ENCODE measurements at regions not wholly inside any gene's neighbourhood (a gene's known extent, or its start where the extent isn't known, plus 50 kb on each side); places are given as distances from the start of the nearest gene placed in this dataset.

DNA sequence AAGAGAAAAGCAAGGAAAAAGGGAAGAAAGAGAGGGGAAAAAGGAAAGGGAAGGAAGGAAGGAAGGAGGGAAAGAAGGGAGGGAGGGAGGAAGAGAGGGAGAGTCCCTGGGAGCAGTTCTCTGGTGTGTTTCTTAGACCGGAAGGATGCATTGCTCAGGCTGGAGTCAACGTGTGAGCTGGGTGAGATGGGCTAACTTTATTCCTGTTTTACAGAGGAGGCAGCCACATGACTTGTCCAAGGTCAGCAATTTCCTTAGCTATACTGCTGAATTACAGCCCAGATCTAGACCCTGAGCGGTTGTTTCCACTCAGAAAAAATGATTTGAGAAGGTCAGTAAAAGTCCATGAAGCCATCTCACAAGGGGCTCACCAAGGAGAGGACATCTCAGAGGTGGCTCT, 86.6 kb upstream of the APCDD1 start:
- BruUV-seq (replicated peaks) = no TSS peak
- ChIA-PET POLR2A (interaction anchor here (1.2 kb wide), 1 partner anchor 17 kb away, joined by 5 read pairs; no protein-coding TSS in a partner anchor), CTCF (no interaction called here)
- no peak for TF ChIP-seq CTCF (IDR thresholded peaks at IDR 0.05; ENCODE audit: unreplicated experiment)
- H3K27ac Mint-ChIP-seq (ENCODE audit: low read depth, unreplicated experiment) = no peak overlapping the region
- intact Hi-C loops (cut with micrococcal nuclease) = no loop called here
- no peaks in the 10 kb centered on the region for H3K4me1 Mint-ChIP-seq (ENCODE audit: insufficient read depth, unreplicated experiment)
- H3K4me3 Mint-ChIP-seq (ENCODE audit: unreplicated experiment) = no peak overlapping the region
- no peaks in the 10 kb centered on the region for H3K27me3 Mint-ChIP-seq (ENCODE audit: insufficient read depth, unreplicated experiment)
- peaks cover 16% of the 10 kb centered on the region for H3K9me3 Mint-ChIP-seq (ENCODE audit: unreplicated experiment)
- no peak for DNase-seq (ENCODE audit: unreplicated experiment)
- H3K36me3 Mint-ChIP-seq (ENCODE audit: insufficient read depth, unreplicated experiment) = no peaks in the 10 kb centered on the region

GRCh38 chr18:10368456-10369453, 85.7 kb upstream of the APCDD1 start:
- Mint-ChIP-seq H3K36me3 (ENCODE audit: insufficient read depth, unreplicated experiment) (no peaks in the 10 kb centered on the region), H3K9me3 (ENCODE audit: unreplicated experiment) (peaks cover 7% of the 10 kb centered on the region), H3K4me3 (ENCODE audit: unreplicated experiment) (no peak overlapping the region), H3K4me1 (ENCODE audit: insufficient read depth, unreplicated experiment) (no peaks in the 10 kb centered on the region), H3K27me3 (ENCODE audit: insufficient read depth, unreplicated experiment) (no peaks in the 10 kb centered on the region), H3K27ac (ENCODE audit: low read depth, unreplicated experiment) (no peak overlapping the region)
- CTCF ChIA-PET = interaction anchor here (0.7 kb wide), 1 partner anchor 118 kb away, joined by 3 read pairs; no protein-coding TSS in a partner anchor
- BruUV-seq (replicated peaks) = no TSS peak
- intact Hi-C loops (cut with micrococcal nuclease) = no loop called here
- POLR2A ChIA-PET = interaction anchor here (0.9 kb wide), 1 partner anchor 148 kb away, joined by 3 read pairs; no protein-coding TSS in a partner anchor
- TF ChIP-seq CTCF (IDR thresholded peaks at IDR 0.05; ENCODE audit: unreplicated experiment) = no peak
- no peak for DNase-seq (ENCODE audit: unreplicated experiment)

- TF ChIP-seq CTCF (IDR thresholded peaks at IDR 0.05; ENCODE audit: unreplicated experiment) = no peak
- ChIA-PET POLR2A (interaction anchor here (1.1 to 1.8 kb wide), 2 partner anchors 23 to 42 kb away, joined by 3 to 8 read pairs; no protein-coding TSS in a partner anchor), CTCF (no interaction called here)
- H3K27ac Mint-ChIP-seq (ENCODE audit: low read depth, unreplicated experiment) = no peak overlapping the region
- no peaks in the 10 kb centered on the region for H3K9me3 Mint-ChIP-seq (ENCODE audit: unreplicated experiment)
- no peaks in the 10 kb centered on the region for H3K36me3 Mint-ChIP-seq (ENCODE audit: insufficient read depth, unreplicated experiment)
- intact Hi-C loops (cut with micrococcal nuclease) = no loop called here
- no peaks in the 10 kb centered on the region for H3K27me3 Mint-ChIP-seq (ENCODE audit: insufficient read depth, unreplicated experiment)
- BruUV-seq (replicated peaks) = no TSS peak
- no peak for DNase-seq (ENCODE audit: unreplicated experiment)
- H3K4me3 Mint-ChIP-seq (ENCODE audit: unreplicated experiment) = no peak overlapping the region
- H3K4me1 Mint-ChIP-seq (ENCODE audit: insufficient read depth, unreplicated experiment) = peaks cover 9% of the 10 kb centered on the region
These were observed 83.7 kb upstream of the APCDD1 start for GRCh38 chr18:10370716-10371115.

DNA sequence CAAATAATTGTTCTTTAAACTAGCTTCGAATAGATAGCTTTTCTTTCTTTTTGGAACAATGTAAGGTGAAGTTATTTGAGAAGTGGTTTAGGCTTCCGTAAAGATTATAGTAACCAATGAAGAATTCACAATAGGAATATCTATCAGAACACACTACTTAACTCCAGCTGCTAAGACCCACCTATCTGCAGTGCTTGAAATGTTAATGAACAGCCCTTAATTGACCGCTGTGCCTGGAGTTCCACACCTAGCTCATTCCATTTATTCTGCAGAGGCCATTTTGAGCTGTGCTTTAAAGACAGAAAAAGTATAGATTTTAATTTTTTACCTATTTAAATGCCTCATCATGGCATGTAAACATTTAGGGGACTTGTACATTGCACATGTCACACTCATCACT, 83.3 kb upstream of the APCDD1 start:
- Mint-ChIP-seq H3K4me1 (ENCODE audit: insufficient read depth, unreplicated experiment) (peaks cover 9% of the 10 kb centered on the region), H3K9me3 (ENCODE audit: unreplicated experiment) (no peaks in the 10 kb centered on the region), H3K27me3 (ENCODE audit: insufficient read depth, unreplicated experiment) (no peaks in the 10 kb centered on the region), H3K4me3 (ENCODE audit: unreplicated experiment) (no peak overlapping the region), H3K27ac (ENCODE audit: low read depth, unreplicated experiment) (no peak overlapping the region), H3K36me3 (ENCODE audit: insufficient read depth, unreplicated experiment) (no peaks in the 10 kb centered on the region)
- no TSS peak for BruUV-seq (replicated peaks)
- no peak for DNase-seq (ENCODE audit: unreplicated experiment)
- ChIA-PET CTCF (interaction anchor here (0.6 kb wide), 1 partner anchor 1522 kb away, joined by 4 read pairs; no protein-coding TSS in a partner anchor), POLR2A (interaction anchor here (1.8 kb wide), 1 partner anchor 42 kb away, joined by 8 read pairs; no protein-coding TSS in a partner anchor)
- intact Hi-C loops (cut with micrococcal nuclease) = no loop called here
- no peak for TF ChIP-seq CTCF (IDR thresholded peaks at IDR 0.05; ENCODE audit: unreplicated experiment)
